GM23338 (cell line): ENCODE measurements at regions not wholly inside any gene's neighbourhood (a gene's known extent, or its start where the extent isn't known, plus 50 kb on each side); places are given as distances from the start of the nearest gene placed in this dataset.

Experiments
- ATAC-seq: fragments of 200-7000 bp; cut with Tn5 transposase; 3 replicates; pipeline ENCODE4 v1.9.1; 2020
- DNase-seq: peaks from one replicate; pipeline ENCODE4 v3.0.0-alpha.2; 2015; ENCODE audit warnings: low spot score
- H2AFZ ChIP-seq: fragments of 200-600 bp; sonication (generic); 2 replicates; pipeline ENCODE4 v1.8.0; 2016; ENCODE audit warnings: antibody characterized with exemption, mild to moderate bottlenecking, moderate library complexity
- H3F3A ChIP-seq: fragments of 200-600 bp; sonication (generic); replicated peaks from 2 replicates; pipeline ENCODE4 v1.8.0; 2017; ENCODE audit warnings: antibody characterized with exemption, mixed run types, low read depth
- H3K27ac ChIP-seq: fragments of 200-600 bp; sonication (generic); 2 replicates; pipeline ENCODE4 v1.6.1; 2016; ENCODE audit warnings: low read depth
- H3K27me3 ChIP-seq: fragments of 200-600 bp; sonication (generic); 2 replicates; pipeline ENCODE4 v1.8.0; 2016; ENCODE audit warnings: mild to moderate bottlenecking, mixed run types, moderate library complexity; ENCODE audit not compliant: insufficient read depth
- H3K36me3 ChIP-seq: fragments of 200-600 bp; sonication (generic); 2 replicates; pipeline ENCODE4 v1.8.0; 2016; ENCODE audit warnings: mild to moderate bottlenecking; ENCODE audit not compliant: insufficient read depth
- H3K4me1 ChIP-seq: fragments of 200-600 bp; sonication (generic); 2 replicates; pipeline ENCODE4 v1.8.0; 2016; ENCODE audit warnings: mild to moderate bottlenecking, moderate library complexity; ENCODE audit not compliant: insufficient read depth
- H3K4me2 ChIP-seq: fragments of 200-600 bp; sonication (generic); 2 replicates; pipeline ENCODE4 v1.7.1; 2017; ENCODE audit warnings: mixed run types
- H3K4me3 ChIP-seq: fragments of 200-600 bp; sonication (generic); 2 replicates; pipeline ENCODE4 v1.6.1; 2016; ENCODE audit warnings: mixed run types
- H3K79me2 ChIP-seq: fragments of 200-600 bp; sonication (generic); replicated peaks from 2 replicates; pipeline ENCODE4 v1.8.0; 2017; ENCODE audit warnings: mild to moderate bottlenecking; ENCODE audit not compliant: insufficient read depth
- H3K9me2 ChIP-seq: fragments of 200-600 bp; sonication (generic); 2 replicates; pipeline ENCODE4 v1.8.0; 2017; ENCODE audit not compliant: insufficient read depth
- H4K20me1 ChIP-seq: fragments of 200-600 bp; sonication (generic); replicated peaks from 2 replicates; pipeline ENCODE4 v1.8.0; 2017; ENCODE audit warnings: mild to moderate bottlenecking; ENCODE audit not compliant: insufficient read depth
- H3K27ac Mint-ChIP-seq: 2 replicates; pipeline ENCODE4 v1.8.0; 2020; ENCODE audit warnings: inconsistent platforms, mild to moderate bottlenecking, moderate library complexity, mixed read lengths
- H3K27me3 Mint-ChIP-seq: 3 replicates; pipeline ENCODE4 v1.8.0; 2022; ENCODE audit warnings: low read depth, mild to moderate bottlenecking, moderate library complexity, mixed read lengths, inconsistent platforms; ENCODE audit not compliant: insufficient read depth, poor library complexity
- H3K36me3 Mint-ChIP-seq: 3 replicates; pipeline ENCODE4 v1.8.0; 2021; ENCODE audit warnings: low read depth, mild to moderate bottlenecking, inconsistent platforms, moderate library complexity, mixed read lengths
- H3K4me1 Mint-ChIP-seq: 3 replicates; pipeline ENCODE4 v1.8.0; 2020; ENCODE audit warnings: mild to moderate bottlenecking, inconsistent platforms, mixed read lengths
- H3K4me3 Mint-ChIP-seq: 3 replicates; pipeline ENCODE4 v1.8.0; 2021; ENCODE audit warnings: moderate library complexity, mild to moderate bottlenecking, inconsistent platforms, mixed read lengths
- H3K9me3 Mint-ChIP-seq: 3 replicates; pipeline ENCODE4 v1.8.0; 2020; ENCODE audit warnings: moderate library complexity, mild to moderate bottlenecking, inconsistent platforms, mixed read lengths
- CTCF ChIP-seq, 2 experiments: fragments of 200-600 bp in 1 of 2; sonication (generic) in 1 of 2; conservative IDR thresholded peaks; 2 replicates each; pipeline versions ENCODE4 v1.5.1 to v1.6.1; 2016 to 2017; ENCODE audit warnings: antibody characterized with exemption in 2 of 2, low read depth in 2 of 2, mild to moderate bottlenecking in 2 of 2, moderate library complexity in 1 of 2
- ETS1 ChIP-seq: IDR thresholded peaks from 2 replicates; pipeline ENCODE4 v1.6.1; 2016; ENCODE audit warnings: antibody characterized with exemption
- JUNB ChIP-seq: IDR thresholded peaks from one replicate; pipeline ENCODE4 v1.6.1; 2016; ENCODE audit warnings: antibody characterized with exemption; ENCODE audit not compliant: unreplicated experiment
- POLR2AphosphoS5 ChIP-seq: IDR thresholded peaks from 2 replicates; pipeline ENCODE4 v1.6.1; 2016; ENCODE audit warnings: antibody characterized with exemption, low read depth
- REST ChIP-seq: IDR thresholded peaks from one replicate; pipeline ENCODE4 v1.6.1; 2018; ENCODE audit warnings: antibody characterized with exemption; ENCODE audit not compliant: unreplicated experiment
- ZNF462 ChIP-seq: fragments of 250-450 bp; sonication (Bioruptor Pico); IDR thresholded peaks from 2 replicates; pipeline ENCODE4 v1.5.0; 2020; ENCODE audit warnings: mild to moderate bottlenecking, moderate library complexity

DNA sequence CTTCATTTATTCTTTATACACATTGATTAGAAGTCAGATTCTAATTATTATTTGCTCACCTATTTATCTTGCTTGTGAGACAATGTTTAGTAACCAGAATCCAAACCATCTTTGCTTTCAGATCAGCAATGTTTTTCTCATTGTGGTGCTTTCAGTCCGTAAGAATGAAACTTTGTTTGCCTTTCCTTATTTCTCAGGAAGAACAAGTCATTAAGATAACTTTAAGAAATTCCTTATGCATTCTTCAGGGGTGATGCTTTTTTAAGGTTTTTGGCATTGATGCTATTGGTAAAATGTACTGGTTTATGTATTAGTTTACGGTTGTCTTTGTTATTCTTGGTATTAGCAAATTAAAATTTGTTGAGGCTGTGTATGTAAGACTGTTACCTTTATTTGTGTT, 120.8 kb upstream of the POU1F1 start (continued):
- TF ChIP-seq CTCF (conservative IDR thresholded peaks at IDR 0.05; ENCODE audit: low read depth in 2 of 2): no peak
- TF ChIP-seq JUNB: no peak
- TF ChIP-seq ETS1: no peak

DNA sequence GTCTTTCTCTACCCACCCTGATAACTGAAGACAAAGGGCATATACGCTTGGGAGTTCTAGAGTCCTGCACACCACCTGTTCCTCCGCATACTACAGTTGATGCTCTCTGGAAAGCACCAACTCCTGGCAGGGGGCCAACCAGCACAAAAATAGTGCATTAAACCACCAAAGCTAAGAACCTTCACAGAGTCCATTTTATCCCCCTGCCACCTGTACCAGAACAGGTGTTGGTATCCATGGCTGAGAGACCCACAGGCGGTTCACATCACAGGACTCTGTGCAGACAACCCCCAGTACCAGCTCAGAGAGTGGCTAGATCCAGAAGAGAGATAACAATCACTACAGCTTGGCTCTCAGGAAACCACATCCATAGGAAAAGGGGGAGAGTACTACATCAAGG, 114.4 kb upstream of the POU1F1 start:
- ATAC-seq (no peak), DNase-seq (no peak)
- no peaks in the 10 kb centered on the region for H3F3A ChIP-seq
- Mint-ChIP-seq H3K4me3 (no peak overlapping the region), H3K27me3 (no peaks in the 10 kb centered on the region), H3K36me3 (0 out of 3 replicates have a peak, but pooled peaks cover 3% of the 10 kb centered on the region), H3K9me3 (peaks cover 16% of the 10 kb centered on the region; the same call in 2 of the 3 replicates), H3K27ac (no peak overlapping the region), H3K4me1 (no peaks in the 10 kb centered on the region)
- H3K9me2 ChIP-seq: peaks cover 3% of the 10 kb centered on the region; the same call in 1 of the 2 replicates
- H3K4me3 ChIP-seq: no peak overlapping the region
- no peaks in the 10 kb centered on the region for H3K36me3 ChIP-seq
- H3K79me2 ChIP-seq: no peaks in the 10 kb centered on the region
- no peaks in the 10 kb centered on the region for H4K20me1 ChIP-seq
- H2AFZ ChIP-seq: no peak overlapping the region
- H3K27me3 ChIP-seq: no peaks in the 10 kb centered on the region
- no peak overlapping the region for H3K27ac ChIP-seq
- H3K4me1 ChIP-seq: no peaks in the 10 kb centered on the region
- no peak for TF ChIP-seq REST
- TF ChIP-seq POLR2AphosphoS5: no peak
- TF ChIP-seq ZNF462: no peak
- no peak overlapping the region for H3K4me2 ChIP-seq
